ENCODE measurements at regions not wholly inside any gene's neighbourhood (a gene's known extent, or its start where the extent isn't known, plus 50 kb on each side); places are given as distances from the start of the nearest gene placed in this dataset.

- Histone ChIP-seq H3K4me2 (ENCODE audit: insufficient read depth in 1 of 2, low read depth in 2 of 2, low read length in 2 of 2) (no peak overlapping the region), H3K23ac (ENCODE audit: insufficient read length) (no peak overlapping the region), H2BK5ac (ENCODE audit: low read depth, low read length) (no peak overlapping the region), H3K79me2 (ENCODE audit: control insufficient read depth in 1 of 2, insufficient read depth in 2 of 2, low read length in 2 of 2) (no peaks in the 10 kb centered on the region), H4K91ac (replicated peaks; ENCODE audit: insufficient read length, low read length) (no peak overlapping the region), H3K4ac (replicated peaks; ENCODE audit: insufficient read length, low read depth, low read length) (no peak overlapping the region), H2BK120ac (replicated peaks; ENCODE audit: low read depth, low read length) (no peak overlapping the region), H4K20me1 (replicated peaks in 1 of 2; ENCODE audit: control insufficient read depth in 1 of 2, insufficient read depth in 2 of 2, low read length in 2 of 2) (no peaks in the 10 kb centered on the region), H3K18ac (ENCODE audit: extremely low read depth, low read length) (no peak overlapping the region), H2AFZ (ENCODE audit: low read length) (no peak overlapping the region), H3K4me1 (replicated peaks in 1 of 4; ENCODE audit: control insufficient read depth in 3 of 4, insufficient read depth in 4 of 4, low read length in 3 of 4) (no peaks in the 10 kb centered on the region; a peak in 2 of 7 replicates), H4K5ac (ENCODE audit: insufficient read length, low read depth, low read length) (no peak overlapping the region), H3K23me2 (ENCODE audit: low read depth, low read length) (no peaks in the 10 kb centered on the region), H3K56ac (replicated peaks; ENCODE audit: insufficient read length, low read depth, low read length) (no peak overlapping the region), H2BK20ac (ENCODE audit: low read length) (no peak overlapping the region), H2AK5ac (ENCODE audit: low read depth, low read length) (no peak overlapping the region), H4K8ac (ENCODE audit: extremely low read depth, insufficient read depth, low read length) (no peak overlapping the region), H3K36me3 (ENCODE audit: control insufficient read depth in 2 of 4, insufficient read depth in 4 of 4, low read length in 3 of 4) (no peaks in the 10 kb centered on the region), H3K14ac (ENCODE audit: insufficient read length) (no peak overlapping the region), H3K9ac (replicated peaks in 1 of 4; ENCODE audit: extremely low read depth in 1 of 4, low read depth in 3 of 4, low read length in 3 of 4) (no peak overlapping the region), H2BK12ac (ENCODE audit: low read depth, low read length) (no peak overlapping the region), H3K79me1 (ENCODE audit: low read depth, low read length) (no peaks in the 10 kb centered on the region), H2BK15ac (ENCODE audit: low read length) (no peak overlapping the region), H3K27me3 (replicated peaks in 1 of 4; ENCODE audit: control insufficient read depth in 3 of 4, extremely low read depth in 1 of 4, insufficient read depth in 3 of 4, low read length in 3 of 4) (no peaks in the 10 kb centered on the region), H3K4me3 (ENCODE audit: extremely low read depth in 1 of 4, insufficient read depth in 2 of 4, low read depth in 3 of 4, low read length in 4 of 4) (no peak overlapping the region), H3K27ac (ENCODE audit: low read depth, low read length) (no peak overlapping the region), H3K9me3 (ENCODE audit: insufficient read depth in 2 of 2, low read depth in 1 of 2, low read length in 1 of 2) (no peaks in the 10 kb centered on the region)
- DNase-seq (ENCODE audit: low read depth in 1 of 2, low spot score in 2 of 2) (no peak), FAIRE-seq (no peak)
- ChIA-PET CTCF (ENCODE audit: partially characterized antibody) (no interaction called here), POLR2A (ENCODE audit: partially characterized antibody) (no interaction called here)
- 93% methylated on average over 4 of the region's 4 CpGs; no CpG with 5 or more reads in 1 of the 2 experiments for WGBS, 2 experiments (ENCODE audit: extremely low coverage in 1 of 2, insufficient coverage in 1 of 2, insufficient read length in 1 of 2, insufficient replicate concordance in 2 of 2, low coverage in 1 of 2, low lambda C conversion rate in 2 of 2, missing lambda C conversion rate in 1 of 2)
- TF ChIP-seq CBX8 (IDR thresholded peaks at IDR 0.05; ENCODE audit: borderline replicate concordance, low read depth, low read length) (no peak), KDM1A (IDR thresholded peaks at IDR 0.05; ENCODE audit: borderline replicate concordance, low read length) (no peak), ATF2 (IDR thresholded peaks at IDR 0.05; ENCODE audit: low read length) (no peak), CBX5 (IDR thresholded peaks at IDR 0.05; ENCODE audit: low read depth, low read length) (no peak), YY1 (IDR thresholded peaks at IDR 0.05; ENCODE audit: low read depth, low read length) (no peak), SP1 (IDR thresholded peaks at IDR 0.05; ENCODE audit: low read depth, low read length) (no peak), ZNF274 (IDR thresholded peaks at IDR 0.05; ENCODE audit: borderline replicate concordance, extremely low read depth, low read length) (no peak), EP300 (IDR thresholded peaks at IDR 0.05; ENCODE audit: borderline replicate concordance in 1 of 2, low read depth in 2 of 2, low read length in 2 of 2) (no peak), MAX (IDR thresholded peaks at IDR 0.05) (no peak), TAF7 (optimal IDR thresholded peaks at IDR 0.05; ENCODE audit: borderline replicate concordance, low read depth, low read length) (no peak), HDAC2 (IDR thresholded peaks at IDR 0.05; ENCODE audit: borderline replicate concordance in 1 of 2, low read depth in 2 of 2, low read length in 2 of 2) (no peak), JUN (IDR thresholded peaks at IDR 0.05; ENCODE audit: low read depth, low read length) (no peak)
Measured at GRCh38 chr3:143209715-143210059, 90.1 kb downstream of the CHST2 start.

All from H1 (cell line).